Coronary artery (tissue), 2 donors: ENCODE measurements at regions not wholly inside any gene's neighbourhood (a gene's known extent, or its start where the extent isn't known, plus 50 kb on each side); places are given as distances from the start of the nearest gene placed in this dataset.
A peak's percentile ranks its signal among the peaks of the same experiment; 100 is the strongest.

Experiments
- DNase-seq: peaks from one replicate; pipeline ENCODE4 v3.0.0-alpha.2; 2017; ENCODE audit warnings: low spot score
- H3K27ac ChIP-seq, 2 donors: fragments of 200-600 bp; sonication (generic); one replicate each; pipeline ENCODE4 v1.5.1; 2016 to 2019
- H3K4me3 ChIP-seq: fragments of 200-600 bp; sonication (generic); 2 replicates; pipeline ENCODE4 v1.5.1; 2016; ENCODE audit warnings: mild to moderate bottlenecking, moderate library complexity
- TF ChIP-seq, protein P1 (sequence below): fragments of 200-600 bp; sonication (generic); IDR thresholded peaks from one replicate; pipeline ENCODE4 v1.5.1; 2019; ENCODE audit warnings: antibody characterized with exemption

DNA sequence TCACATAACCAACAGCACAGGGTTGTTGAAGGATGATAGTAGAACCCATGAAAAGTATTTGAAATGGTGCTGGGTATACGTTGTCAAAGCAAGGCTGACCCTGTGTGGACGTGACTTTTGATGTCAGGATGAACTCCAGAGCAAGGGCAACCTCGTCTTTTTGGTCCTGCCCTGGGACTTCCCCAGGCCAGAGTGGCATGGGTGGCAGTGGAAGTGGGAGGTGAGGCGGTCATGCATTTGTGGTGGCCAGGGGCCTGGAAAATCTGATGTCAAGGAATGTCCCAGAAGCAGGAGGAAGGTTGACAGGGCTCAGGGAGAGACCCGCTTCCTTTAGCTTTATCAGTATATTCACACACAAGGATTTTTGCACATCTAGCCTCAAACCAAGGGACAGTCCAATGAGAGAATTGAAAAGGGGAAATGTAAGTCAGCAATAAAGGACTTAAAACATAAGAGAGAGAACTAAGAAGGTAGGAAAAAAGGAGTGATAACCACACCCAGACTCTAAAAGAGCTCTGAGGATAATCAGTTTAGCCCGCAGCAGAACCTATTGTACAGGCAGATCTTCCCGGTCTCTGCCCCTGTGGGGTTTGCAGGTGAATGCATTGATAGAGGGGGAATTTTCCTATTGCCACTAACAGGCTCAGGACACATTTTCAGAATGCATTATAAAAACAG is 98.8 kb upstream of the HDGFL1 start:
- TF ChIP-seq, protein P1, sequence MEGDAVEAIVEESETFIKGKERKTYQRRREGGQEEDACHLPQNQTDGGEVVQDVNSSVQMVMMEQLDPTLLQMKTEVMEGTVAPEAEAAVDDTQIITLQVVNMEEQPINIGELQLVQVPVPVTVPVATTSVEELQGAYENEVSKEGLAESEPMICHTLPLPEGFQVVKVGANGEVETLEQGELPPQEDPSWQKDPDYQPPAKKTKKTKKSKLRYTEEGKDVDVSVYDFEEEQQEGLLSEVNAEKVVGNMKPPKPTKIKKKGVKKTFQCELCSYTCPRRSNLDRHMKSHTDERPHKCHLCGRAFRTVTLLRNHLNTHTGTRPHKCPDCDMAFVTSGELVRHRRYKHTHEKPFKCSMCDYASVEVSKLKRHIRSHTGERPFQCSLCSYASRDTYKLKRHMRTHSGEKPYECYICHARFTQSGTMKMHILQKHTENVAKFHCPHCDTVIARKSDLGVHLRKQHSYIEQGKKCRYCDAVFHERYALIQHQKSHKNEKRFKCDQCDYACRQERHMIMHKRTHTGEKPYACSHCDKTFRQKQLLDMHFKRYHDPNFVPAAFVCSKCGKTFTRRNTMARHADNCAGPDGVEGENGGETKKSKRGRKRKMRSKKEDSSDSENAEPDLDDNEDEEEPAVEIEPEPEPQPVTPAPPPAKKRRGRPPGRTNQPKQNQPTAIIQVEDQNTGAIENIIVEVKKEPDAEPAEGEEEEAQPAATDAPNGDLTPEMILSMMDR = no peak
- no peak for DNase-seq
- peak overlapping the region; percentile 24 for H3K4me3 ChIP-seq
- no peak overlapping the region for H3K27ac ChIP-seq

DNA sequence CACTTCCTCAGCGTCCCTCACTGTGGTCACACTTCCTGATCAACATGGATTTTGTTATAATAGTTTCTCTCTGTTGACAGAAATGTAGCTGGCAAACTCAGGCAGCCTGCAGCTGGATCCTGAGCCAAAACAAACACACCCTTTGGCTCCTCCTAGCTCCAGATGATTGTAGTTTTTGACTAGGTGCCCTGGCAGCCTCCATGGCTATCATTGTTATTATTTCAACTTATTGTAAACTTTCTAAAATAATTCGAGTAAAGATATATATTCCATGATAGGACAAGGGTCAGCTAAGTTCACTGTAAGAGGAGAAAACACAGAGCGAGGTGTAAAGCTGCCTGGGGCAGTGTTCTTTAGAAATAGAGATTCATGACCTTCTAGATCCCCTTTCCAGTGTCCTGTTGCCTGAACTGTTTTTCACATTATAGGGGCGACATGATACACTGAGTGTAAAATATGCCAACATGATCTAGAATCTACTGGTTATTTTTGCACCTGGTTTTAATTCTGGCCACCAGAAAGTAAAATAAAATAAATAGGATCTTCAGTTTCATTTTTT is 98.2 kb upstream of the HDGFL1 start:
- peak overlapping the region; percentile 24 for H3K4me3 ChIP-seq
- no peak for DNase-seq
- no peak overlapping the region for H3K27ac ChIP-seq
- TF ChIP-seq, protein P1 = no peak

DNA sequence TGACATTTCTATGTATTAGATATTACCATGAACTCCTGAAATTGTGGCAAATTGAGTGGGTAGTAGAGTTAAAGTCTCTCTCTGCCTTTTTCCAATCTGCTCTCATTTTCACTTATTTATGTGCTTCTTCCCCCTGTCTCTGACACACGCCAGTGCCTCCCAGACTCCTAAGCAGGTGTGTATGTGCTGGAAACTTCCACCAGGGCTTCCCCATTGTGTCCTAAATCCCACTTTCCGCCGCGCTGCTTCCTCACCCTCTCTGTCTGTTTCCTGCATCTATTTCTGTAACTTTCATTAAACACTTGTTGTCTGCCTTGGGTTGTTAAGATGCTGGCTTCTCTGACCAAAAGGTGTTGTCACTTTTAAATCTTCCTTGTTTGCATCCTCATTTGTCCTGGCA is 97.6 kb upstream of the HDGFL1 start:
- no peak for DNase-seq
- TF ChIP-seq, protein P1 = no peak
- Histone ChIP-seq H3K4me3 (no peak overlapping the region), H3K27ac (no peak overlapping the region)

DNA sequence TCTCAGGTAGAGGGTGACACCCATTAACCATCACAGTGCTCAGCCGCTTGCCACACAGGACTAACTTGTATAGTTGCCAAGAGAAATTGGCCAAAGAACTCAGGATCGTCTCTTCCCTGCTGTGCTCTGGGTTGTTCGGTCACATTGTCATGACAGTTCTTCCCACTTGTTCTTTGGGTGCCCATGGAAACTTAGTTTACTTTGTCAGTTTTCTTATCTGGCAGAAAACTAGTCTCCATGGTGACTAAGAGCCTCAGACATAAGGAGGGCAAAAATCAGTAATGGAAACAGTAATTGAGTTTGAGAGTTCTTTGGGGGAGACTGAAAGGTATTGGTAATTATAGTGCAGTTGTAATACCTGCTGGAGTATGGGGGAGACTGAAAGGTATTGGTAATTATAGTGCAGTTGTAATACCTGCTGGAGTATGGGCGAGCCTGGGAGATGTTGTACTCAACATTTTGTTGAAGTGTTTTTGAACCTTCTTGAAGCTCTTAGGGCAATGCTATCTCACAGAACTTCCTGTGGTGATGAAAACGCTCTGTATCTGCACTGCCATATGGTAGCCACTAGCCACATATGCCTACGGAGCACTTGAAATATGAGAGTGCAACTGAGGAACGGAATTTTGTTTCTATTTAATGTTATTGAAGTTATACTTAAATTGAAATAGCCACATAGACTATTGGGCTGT is 95.2 kb upstream of the HDGFL1 start:
- TF ChIP-seq, protein P1 = no peak
- Histone ChIP-seq H3K4me3 (no peak overlapping the region), H3K27ac (no peak overlapping the region)
- no peak for DNase-seq

DNA sequence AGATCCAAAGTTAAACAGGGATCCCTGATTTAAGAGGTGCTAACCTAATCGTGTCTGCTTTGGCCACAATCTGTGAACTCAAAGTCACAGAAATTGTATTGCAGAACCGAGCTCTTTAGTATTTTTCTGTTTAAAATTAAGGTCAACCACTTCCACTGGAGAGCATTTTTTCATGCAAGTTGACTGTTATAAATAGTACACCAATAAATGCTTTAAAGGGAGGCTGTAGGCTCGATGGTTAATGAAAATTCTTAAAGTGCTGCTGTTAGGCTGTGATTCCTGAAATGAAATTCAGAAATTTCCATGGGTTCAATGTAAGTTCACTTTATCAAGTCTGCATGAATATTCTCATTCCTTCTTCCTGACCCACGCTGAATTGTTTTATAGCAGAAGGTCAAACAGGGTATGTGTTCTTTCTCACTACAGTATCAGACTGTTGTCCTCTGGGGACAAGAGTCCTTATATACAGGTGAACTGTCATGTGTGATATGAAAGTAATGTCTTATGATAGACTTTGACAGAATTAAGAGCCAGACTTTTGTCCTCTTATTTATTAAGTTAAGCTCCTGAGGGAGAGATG is 92.5 kb upstream of the HDGFL1 start:
- TF ChIP-seq, protein P1 = no peak
- no peak overlapping the region for H3K27ac ChIP-seq
- H3K4me3 ChIP-seq = no peak overlapping the region

DNA sequence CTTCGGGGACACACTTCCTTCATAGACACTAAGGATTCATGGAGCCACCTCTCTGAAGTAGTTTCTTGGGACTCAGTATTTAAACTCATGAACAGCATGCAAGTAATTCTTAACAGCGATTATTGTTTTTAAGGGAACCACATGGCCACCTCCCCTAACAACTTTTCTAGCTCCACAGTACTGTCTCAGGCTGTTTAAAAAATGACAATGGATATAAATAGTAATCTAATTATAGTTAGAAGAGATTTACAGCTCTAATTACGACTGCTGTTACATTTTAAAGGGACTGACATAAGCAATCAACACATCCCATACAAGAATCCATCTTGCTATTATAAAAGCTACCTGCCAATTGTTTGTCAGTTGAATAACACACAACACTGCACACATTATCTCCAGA is 72.1 kb upstream of the HDGFL1 start:
- TF ChIP-seq, protein P1 = no peak
- Histone ChIP-seq H3K27ac (no peak overlapping the region), H3K4me3 (no peak overlapping the region)
- DNase-seq = no peak

More for the DNA sequence above, 92.5 kb upstream of the HDGFL1 start:
- DNase-seq = no peak
